ENCODE measurements at regions not wholly inside any gene's neighbourhood (a gene's known extent, or its start where the extent isn't known, plus 50 kb on each side); places are given as distances from the start of the nearest gene placed in this dataset.

- DNase-seq: no peak
Measured at GRCh38 chr2:161078211-161078539, 82.1 kb upstream of the TANK start.

GRCh38 chr2:161085149-161085548 lies 75.1 kb upstream of the TANK start:
- DNase-seq: no peak

GRCh38 chr2:161088658-161089350 lies 71.4 kb upstream of the TANK start:
- DNase-seq: no peak

GRCh38 chr2:161090411-161090810 lies 69.8 kb upstream of the TANK start:
- DNase-seq: no peak

- DNase-seq: no peak
Measured at GRCh38 chr2:161095314-161095713, 64.9 kb upstream of the TANK start.

GRCh38 chr2:161096336-161096735 lies 63.9 kb upstream of the TANK start:
- DNase-seq: no peak

GRCh38 chr2:161097157-161097556 lies 63.1 kb upstream of the TANK start:
- no peak for DNase-seq

GRCh38 chr2:161100211-161100895 lies 59.9 kb upstream of the TANK start:
- no peak for DNase-seq

GRCh38 chr2:161101406-161101805 lies 58.8 kb upstream of the TANK start:
- no peak for DNase-seq

- no peak for DNase-seq
Measured at GRCh38 chr2:161102770-161103450, 57.3 kb upstream of the TANK start.

GRCh38 chr2:161103451-161103831 lies 56.8 kb upstream of the TANK start:
- no peak for DNase-seq

GRCh38 chr2:161104054-161104553 lies 56.1 kb upstream of the TANK start:
- no peak for DNase-seq

- no peak for DNase-seq
Measured at GRCh38 chr2:161107265-161107664, 53.0 kb upstream of the TANK start.
